ENCODE measurements at regions not wholly inside any gene's neighbourhood (a gene's known extent, or its start where the extent isn't known, plus 50 kb on each side); places are given as distances from the start of the nearest gene placed in this dataset.

DNA sequence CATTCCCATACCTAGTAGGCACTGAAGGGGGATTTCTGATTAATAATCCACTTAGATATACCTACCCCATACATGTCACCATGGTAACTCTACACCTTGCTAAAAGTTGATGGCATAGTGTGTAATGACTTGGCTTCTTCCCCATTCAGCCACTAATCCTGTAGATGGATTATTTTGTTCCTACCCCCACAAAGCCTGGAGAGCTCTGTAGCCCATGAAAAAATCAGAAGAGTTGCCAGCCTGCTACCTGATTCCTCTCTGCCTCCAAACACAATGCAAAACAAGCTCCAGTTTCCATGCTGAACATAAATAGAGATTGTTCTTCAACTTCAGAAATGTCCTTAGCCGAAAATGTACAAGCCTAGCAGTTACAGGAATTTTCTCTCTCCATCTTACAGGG, 98.9 kb upstream of the PFN2 start:
- BruUV-seq (replicated peaks), result no TSS peak
- CTCF ChIA-PET, result no interaction called here
- H3K27ac ChIP-seq (ENCODE audit: low read depth, low read length), result no peak overlapping the region
- no peaks in the 10 kb centered on the region for H4K20me1 ChIP-seq (ENCODE audit: insufficient read depth)
- no peak overlapping the region for H3K4me2 ChIP-seq (ENCODE audit: low read length)
- ATAC-seq (no peak), DNase-seq (ENCODE audit: low read depth, low spot score) (no peak)
- H3K9ac ChIP-seq (ENCODE audit: low read length), result no peak overlapping the region
- RAD21 ChIA-PET (ENCODE audit: low non-redundant PET in 1 of 2, low total read pairs in 2 of 2, uncharacterized antibody in 2 of 2, unreplicated experiment in 2 of 2), result no interaction called here
- no peaks in the 10 kb centered on the region for H3K79me2 ChIP-seq (ENCODE audit: insufficient read depth, low read length)
- H3K4me1 ChIP-seq (ENCODE audit: control insufficient read depth in 1 of 2, insufficient read depth in 2 of 2, low read length in 2 of 2), result no peaks in the 10 kb centered on the region
- H3K27me3 ChIP-seq (ENCODE audit: insufficient read depth, low read length), result peaks cover 33% of the 10 kb centered on the region
- H3K36me3 ChIP-seq (ENCODE audit: control insufficient read depth in 1 of 2, insufficient read depth in 2 of 2, low read length in 2 of 2), result no peaks in the 10 kb centered on the region
- TF ChIP-seq POLR2AphosphoS5 (IDR thresholded peaks at IDR 0.05; ENCODE audit: low read depth, low read length) (no peak), SIN3A (IDR thresholded peaks at IDR 0.05; ENCODE audit: low read depth) (no peak), EGR1 (IDR thresholded peaks at IDR 0.05; ENCODE audit: low read depth) (no peak), YY1 (IDR thresholded peaks at IDR 0.05; ENCODE audit: extremely low read depth, insufficient replicate concordance, low read depth, low read length) (no peak), EZH2 (IDR thresholded peaks at IDR 0.05) (no peak), ELF1 (IDR thresholded peaks at IDR 0.05; ENCODE audit: borderline replicate concordance, low read depth) (no peak), ZNF274 (IDR thresholded peaks at IDR 0.05; ENCODE audit: low read depth, low read length) (no peak), SRF (IDR thresholded peaks at IDR 0.05; ENCODE audit: low read depth) (no peak), CEBPB (IDR thresholded peaks at IDR 0.05; ENCODE audit: low read depth) (no peak), FOSL1 (IDR thresholded peaks at IDR 0.05; ENCODE audit: low read depth) (no peak), TCF7L2 (IDR thresholded peaks at IDR 0.05; ENCODE audit: borderline replicate concordance, extremely low read depth, insufficient read depth, insufficient read length) (no peak)
- TF ChIP-seq, protein P1, sequence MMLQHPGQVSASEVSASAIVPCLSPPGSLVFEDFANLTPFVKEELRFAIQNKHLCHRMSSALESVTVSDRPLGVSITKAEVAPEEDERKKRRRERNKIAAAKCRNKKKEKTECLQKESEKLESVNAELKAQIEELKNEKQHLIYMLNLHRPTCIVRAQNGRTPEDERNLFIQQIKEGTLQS (IDR thresholded peaks at IDR 0.05), result no peak
- TF ChIP-seq, protein P2, sequence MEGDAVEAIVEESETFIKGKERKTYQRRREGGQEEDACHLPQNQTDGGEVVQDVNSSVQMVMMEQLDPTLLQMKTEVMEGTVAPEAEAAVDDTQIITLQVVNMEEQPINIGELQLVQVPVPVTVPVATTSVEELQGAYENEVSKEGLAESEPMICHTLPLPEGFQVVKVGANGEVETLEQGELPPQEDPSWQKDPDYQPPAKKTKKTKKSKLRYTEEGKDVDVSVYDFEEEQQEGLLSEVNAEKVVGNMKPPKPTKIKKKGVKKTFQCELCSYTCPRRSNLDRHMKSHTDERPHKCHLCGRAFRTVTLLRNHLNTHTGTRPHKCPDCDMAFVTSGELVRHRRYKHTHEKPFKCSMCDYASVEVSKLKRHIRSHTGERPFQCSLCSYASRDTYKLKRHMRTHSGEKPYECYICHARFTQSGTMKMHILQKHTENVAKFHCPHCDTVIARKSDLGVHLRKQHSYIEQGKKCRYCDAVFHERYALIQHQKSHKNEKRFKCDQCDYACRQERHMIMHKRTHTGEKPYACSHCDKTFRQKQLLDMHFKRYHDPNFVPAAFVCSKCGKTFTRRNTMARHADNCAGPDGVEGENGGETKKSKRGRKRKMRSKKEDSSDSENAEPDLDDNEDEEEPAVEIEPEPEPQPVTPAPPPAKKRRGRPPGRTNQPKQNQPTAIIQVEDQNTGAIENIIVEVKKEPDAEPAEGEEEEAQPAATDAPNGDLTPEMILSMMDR (IDR thresholded peaks at IDR 0.05 in 2 of 3, conservative IDR thresholded peaks at IDR 0.05 in 1 of 3; ENCODE audit: borderline replicate concordance in 1 of 3, insufficient read depth in 1 of 3, low read depth in 2 of 3, low read length in 2 of 3), result no peak
- no peaks in the 10 kb centered on the region for H3K9me2 ChIP-seq (ENCODE audit: insufficient read depth)
- H3K4me3 ChIP-seq (replicated peaks in 1 of 2; ENCODE audit: low read depth in 1 of 2, low read length in 2 of 2), result no peak overlapping the region
- intact Hi-C loops (cut with micrococcal nuclease), result no loop called here
- POLR2A ChIA-PET, result no interaction called here
- no peak overlapping the region for H2AFZ ChIP-seq (ENCODE audit: low read depth, low read length, poor library complexity, severe bottlenecking)
- no peaks in the 10 kb centered on the region for H3K9me3 ChIP-seq (ENCODE audit: control insufficient read depth in 1 of 2, insufficient read depth in 1 of 2, low read depth in 1 of 2, low read length in 2 of 2)

All from HCT116 (cell line).